Transverse colon (tissue), 4 donors: ENCODE measurements at regions not wholly inside any gene's neighbourhood (a gene's known extent, or its start where the extent isn't known, plus 50 kb on each side); places are given as distances from the start of the nearest gene placed in this dataset.

Experiments used
- CTCF ChIP-seq, 5 experiments: fragments of 200-600 bp in 3 of 5; fragments of 450-650 bp in 2 of 5; sonication (generic) in 3 of 5; IDR thresholded peaks; 1 replicate in 2 of 5; 2 replicates in 3 of 5; pipeline ENCODE4 v1.5.1; 2016 to 2017; ENCODE audit warnings: antibody characterized with exemption in 5 of 5, inconsistent platforms in 3 of 5, mild to moderate bottlenecking in 2 of 5, moderate library complexity in 1 of 5
- POLR2A ChIP-seq: fragments of 450-650 bp; IDR thresholded peaks from one replicate; pipeline ENCODE4 v1.6.1; 2016; ENCODE audit warnings: antibody characterized with exemption, mild to moderate bottlenecking, moderate library complexity
- POLR2AphosphoS5 ChIP-seq, 3 donors: sonication (generic); formaldehyde crosslinking; IDR thresholded peaks; one replicate each; pipeline ENCODE4 v1.6.1; 2016; ENCODE audit warnings: antibody characterized with exemption in 3 of 3

DNA sequence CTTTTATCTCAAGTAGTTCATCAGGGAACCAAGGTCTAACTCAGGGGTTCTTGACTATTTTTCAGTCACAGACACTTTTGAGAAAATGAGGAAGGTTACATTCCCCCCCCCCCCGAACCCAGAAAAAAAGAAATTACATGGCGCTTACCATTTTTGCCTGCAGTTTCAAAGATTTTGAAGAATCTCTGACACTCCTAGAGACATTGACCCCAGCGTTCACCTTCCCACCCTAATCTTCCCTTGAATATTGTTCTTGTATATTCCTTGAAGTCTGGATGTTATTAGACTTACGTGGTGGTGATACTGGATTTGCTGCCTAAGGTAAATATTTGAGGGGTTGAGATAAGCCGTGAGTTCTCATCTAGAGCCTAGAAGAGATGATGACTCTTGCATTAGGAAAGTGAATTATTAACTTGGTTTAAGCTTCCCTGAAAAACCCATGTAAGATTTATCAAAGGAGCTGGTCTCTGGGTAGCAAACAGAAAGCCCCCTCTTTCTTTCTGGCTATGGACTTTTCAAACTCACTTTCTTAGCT lies 245.7 kb upstream of the FOXK1 start:
- TF ChIP-seq CTCF (IDR thresholded peaks at IDR 0.05) (no peak), POLR2AphosphoS5 (IDR thresholded peaks at IDR 0.05) (no peak), POLR2A (no peak)
